ENCODE measurements at regions not wholly inside any gene's neighbourhood (a gene's known extent, or its start where the extent isn't known, plus 50 kb on each side); places are given as distances from the start of the nearest gene placed in this dataset.

DNA sequence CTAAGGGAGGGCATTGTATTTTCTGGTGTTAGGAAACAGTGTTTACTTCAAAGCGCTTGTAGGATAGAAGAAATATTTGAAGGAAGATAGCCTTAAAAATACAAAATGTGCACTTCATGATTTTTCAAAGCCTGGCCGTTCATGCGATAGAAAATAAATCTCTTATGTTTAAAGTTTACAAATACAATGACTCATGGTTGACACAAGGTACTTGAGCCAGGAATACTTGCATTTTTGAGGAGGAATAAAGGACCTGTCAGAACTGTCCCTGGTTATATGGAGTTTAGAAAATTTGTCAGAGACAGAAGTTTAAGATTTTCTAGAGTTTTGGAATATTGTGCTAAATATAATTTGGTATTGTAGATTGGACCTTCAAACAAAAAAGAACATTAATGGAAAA lies 1223.2 kb upstream of the SLC10A2 start:
- TF ChIP-seq, protein P1, sequence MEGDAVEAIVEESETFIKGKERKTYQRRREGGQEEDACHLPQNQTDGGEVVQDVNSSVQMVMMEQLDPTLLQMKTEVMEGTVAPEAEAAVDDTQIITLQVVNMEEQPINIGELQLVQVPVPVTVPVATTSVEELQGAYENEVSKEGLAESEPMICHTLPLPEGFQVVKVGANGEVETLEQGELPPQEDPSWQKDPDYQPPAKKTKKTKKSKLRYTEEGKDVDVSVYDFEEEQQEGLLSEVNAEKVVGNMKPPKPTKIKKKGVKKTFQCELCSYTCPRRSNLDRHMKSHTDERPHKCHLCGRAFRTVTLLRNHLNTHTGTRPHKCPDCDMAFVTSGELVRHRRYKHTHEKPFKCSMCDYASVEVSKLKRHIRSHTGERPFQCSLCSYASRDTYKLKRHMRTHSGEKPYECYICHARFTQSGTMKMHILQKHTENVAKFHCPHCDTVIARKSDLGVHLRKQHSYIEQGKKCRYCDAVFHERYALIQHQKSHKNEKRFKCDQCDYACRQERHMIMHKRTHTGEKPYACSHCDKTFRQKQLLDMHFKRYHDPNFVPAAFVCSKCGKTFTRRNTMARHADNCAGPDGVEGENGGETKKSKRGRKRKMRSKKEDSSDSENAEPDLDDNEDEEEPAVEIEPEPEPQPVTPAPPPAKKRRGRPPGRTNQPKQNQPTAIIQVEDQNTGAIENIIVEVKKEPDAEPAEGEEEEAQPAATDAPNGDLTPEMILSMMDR (IDR thresholded peaks at IDR 0.05) = no peak
- TF ChIP-seq POLR2A (IDR thresholded peaks at IDR 0.05) = no peak

Measured in lower leg skin (tissue), 3 donors.